Activated CD8-positive, alpha-beta memory T cell treated with anti-CD3 and anti-CD28 coated beads, Interleukin-2, amount 50 U/mL, for 4 hours (primary cell): ENCODE measurements at regions not wholly inside any gene's neighbourhood (a gene's known extent, or its start where the extent isn't known, plus 50 kb on each side); places are given as distances from the start of the nearest gene placed in this dataset.
A peak's percentile ranks its signal among the peaks of the same experiment; 100 is the strongest.

Experiments
- DNase-seq: peaks from one replicate; pipeline ENCODE4 v3.0.0-alpha.2; 2020

DNA sequence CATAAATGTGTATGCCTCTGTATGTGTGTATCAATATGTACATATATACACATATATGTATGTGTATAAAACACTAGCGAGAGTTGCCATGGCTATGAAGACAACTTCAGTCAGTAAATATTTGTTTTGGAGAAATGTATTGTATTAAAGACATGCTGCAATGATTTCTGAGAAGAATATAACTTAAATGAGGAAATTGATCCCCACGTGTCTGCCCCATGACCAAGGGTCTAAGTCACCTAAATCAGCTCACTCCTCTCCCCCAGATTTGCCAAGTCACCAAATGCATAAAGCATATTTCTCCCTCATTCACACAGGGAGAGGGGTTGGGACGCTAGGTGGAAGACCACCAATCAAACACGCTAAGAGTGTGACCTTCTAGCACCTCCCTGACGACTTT lies 58.3 kb upstream of the LYST start:
- no peak for DNase-seq

DNA sequence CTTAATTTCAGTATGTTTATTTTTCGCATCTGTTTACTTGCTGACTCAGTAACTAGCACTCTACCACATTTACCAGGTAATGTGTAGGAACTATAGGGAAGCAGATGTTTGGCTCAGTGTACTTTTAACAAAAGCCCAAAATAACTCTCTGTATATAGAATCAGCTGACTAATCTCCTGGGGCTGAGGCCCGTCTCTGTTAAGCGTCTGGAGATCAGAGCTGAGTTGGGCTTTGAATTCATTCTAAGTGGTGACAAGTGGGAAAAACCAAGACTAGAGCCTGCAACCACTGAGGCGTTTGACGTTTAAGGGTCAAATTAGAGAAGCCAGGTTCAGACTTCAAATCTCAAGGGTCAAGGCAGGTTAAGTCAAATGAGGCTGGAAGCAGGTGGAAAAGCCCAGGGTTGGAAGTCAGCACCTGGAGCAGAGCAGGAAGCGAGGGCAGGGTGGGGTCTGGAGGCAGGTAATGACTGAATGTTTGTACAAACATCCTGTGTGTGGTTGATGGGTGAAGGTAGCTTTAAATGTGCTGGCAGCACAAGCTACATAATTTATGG lies 56.8 kb upstream of the LYST start:
- no peak for DNase-seq

DNA sequence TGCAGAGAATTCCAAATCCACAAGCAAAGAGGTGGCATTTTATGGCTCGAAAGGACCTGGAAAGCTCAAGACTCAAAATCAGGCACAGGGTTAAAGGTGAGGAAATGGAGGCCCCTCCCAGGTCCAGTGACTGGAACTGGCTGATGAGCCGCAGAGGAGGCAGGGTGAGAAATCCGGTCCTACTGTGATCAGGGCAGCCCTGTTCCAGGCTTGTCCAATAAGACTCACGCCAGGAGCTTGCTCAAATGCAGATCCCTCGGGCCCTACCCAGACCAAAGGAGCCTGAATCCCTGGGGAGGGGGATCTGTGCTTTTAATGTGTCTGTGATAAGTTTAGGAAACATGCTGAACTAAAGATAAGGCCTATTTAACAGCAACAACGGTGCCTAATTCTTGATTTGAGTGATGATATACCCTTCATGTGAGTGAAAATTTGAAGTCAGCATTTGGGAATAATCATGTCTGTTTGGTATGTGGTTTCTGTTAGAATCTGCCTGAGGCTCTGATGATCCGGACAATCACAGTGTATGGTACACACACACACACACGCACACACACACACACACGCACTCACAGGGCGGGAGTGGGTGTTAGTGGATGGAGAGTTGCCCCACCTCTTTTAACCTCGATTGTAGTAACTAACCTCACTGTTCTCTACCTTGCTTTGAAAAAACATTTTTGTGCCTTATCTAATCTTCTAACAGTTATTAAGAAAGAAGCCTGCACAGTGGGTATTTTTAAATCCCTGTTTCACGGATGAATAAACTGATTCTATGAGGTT lies 54.1 kb upstream of the LYST start:
- DNase-seq, result no peak

DNA sequence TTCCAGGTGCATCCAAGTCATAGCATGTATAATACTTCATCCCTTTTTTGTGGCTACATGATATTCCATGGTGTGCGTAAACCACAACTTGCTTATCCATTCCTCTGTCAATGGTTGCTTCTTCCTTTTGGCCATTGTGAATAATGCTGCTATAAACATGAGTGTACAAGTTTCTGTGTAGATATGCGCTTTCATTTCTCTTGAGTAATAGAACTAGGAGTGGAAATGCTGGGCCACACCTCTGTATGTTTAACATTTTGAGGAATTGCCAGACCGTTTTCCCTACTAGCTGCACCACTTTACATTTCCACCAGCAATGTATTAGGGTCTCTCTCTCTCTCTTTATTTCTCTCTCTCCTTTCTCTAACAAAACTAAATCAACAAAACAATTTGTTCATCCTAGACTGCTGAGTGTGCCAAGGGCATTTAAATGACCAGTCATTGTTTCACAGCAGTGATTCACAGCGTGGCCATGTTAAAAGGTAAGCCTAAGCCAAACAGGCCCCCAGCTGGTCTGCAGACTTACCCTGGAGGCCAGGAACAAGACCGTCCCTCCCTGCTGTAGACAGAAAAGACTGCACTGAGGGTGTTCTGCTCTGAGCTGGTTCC lies 53.2 kb upstream of the LYST start:
- DNase-seq, result no peak

DNA sequence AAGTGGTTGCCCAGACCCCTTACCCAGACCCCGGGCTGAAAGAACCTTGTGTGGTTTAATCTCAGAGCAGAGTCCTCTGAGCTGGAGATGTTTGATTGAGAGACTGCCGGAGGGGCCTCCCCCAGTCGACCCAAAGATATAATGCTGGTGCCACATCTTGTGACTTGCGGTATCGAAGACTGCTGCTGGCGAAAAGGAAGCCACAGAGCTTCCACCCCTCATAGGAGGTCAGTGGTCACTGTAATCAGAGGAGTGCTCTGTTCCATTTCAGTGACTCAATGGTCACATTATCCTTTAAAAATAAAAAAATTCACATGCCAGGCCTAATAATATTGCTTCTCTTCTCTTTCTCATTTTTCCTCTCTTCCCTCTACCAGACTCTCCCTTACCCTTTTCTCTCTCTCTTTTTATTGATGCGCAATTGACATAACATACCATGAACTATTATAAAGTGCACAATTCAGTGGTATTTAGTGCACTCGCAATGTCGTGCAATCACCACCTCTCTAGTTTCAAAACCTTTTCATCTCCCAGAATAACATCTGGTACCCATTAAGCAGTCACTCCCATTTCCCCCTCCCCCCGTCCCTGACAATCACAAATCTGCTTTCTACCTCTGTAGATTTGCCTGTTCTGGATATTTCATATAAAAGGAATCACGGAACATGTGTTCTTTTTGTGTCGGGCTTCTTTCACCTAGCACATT lies 52.6 kb upstream of the LYST start:
- DNase-seq, result no peak

DNA sequence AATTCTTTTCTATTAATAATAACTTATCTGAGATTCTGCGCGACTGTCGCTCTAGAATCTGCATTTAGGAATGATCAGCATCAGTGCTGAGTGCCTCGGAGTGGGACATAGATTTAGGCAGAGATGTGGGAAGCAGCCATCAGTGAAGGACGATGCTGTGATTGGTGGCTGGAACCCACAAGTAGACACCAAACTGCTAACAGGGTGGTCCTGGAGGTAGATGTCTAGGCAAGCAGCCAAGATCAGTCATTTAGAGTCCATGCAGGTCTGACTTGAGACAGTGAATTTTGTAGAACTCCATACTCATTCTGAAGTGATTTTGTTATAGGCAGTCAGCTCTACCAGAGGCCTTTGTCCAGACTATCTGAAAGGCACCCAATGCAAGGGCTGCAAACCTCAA lies 51.8 kb upstream of the LYST start:
- DNase-seq, result no peak

DNA sequence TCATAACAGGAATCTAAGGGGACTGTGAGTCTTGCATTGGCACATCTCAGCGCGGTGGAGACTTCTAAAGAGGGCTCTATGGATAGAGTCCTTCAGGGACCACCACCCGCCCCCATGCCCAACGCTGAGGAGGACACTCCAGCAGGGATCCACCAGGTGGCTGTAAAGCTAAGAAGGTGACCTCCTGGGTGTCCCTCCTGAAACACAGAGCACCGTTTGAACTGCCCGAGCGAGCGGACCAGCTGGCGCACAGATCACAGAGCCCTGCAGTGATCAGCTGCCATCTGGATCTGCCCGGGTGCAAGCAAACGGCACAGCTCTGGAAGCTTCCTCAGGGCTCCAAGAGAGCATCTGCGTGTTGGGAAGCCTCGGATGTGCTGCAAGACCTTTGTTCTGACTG lies 51.3 kb upstream of the LYST start:
- no peak for DNase-seq

DNA sequence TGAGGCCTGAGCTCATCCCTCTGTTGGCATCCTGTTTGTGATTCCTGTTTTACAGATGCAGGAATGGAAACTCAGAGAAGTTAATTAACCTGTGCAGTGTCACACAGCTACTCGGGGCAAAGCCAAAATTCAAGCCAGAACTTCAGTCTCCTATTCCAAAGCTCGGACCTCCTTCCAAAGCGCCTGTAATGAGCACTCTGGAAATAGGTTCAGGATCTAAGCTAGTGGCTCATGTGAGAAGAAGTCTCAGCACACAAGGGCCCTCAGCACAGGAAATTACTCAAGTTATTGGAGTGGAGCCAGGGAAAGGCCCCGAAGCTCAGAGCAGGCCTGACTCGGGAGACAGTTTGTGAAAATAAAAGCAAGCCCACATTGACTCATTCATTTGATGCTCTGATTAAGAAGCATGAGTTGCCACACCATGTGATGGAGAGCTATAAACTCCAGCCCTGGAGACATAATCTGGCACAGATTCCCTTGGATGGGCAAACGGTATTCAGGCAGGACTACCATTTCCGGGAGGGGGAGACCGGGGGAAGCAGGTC lies 50.6 kb upstream of the LYST start:
- peak; percentile 59 for DNase-seq
